Endothelial cell of umbilical vein (primary cell): ENCODE measurements at regions not wholly inside any gene's neighbourhood (a gene's known extent, or its start where the extent isn't known, plus 50 kb on each side); places are given as distances from the start of the nearest gene placed in this dataset.

Experiments
- BruUV-seq: library from RNA; stranded (reverse); fragments of 400-500 nt; replicated peaks from 2 replicates; lab custom pipeline; 2021; lab: Mats Ljungman, UMichigan
- CTCF ChIA-PET: fragments of 300-600, 350-600 bp; sonication (Branson Sonifier 250); formaldehyde crosslinking; loops from one replicate; lab custom pipeline; 2021; ENCODE audit warnings: antibody characterized with exemption, inconsistent platforms; lab: Charles Lee
- POLR2A ChIA-PET: fragments of 300-600, 350-600 bp; sonication (Branson Sonifier 250); formaldehyde crosslinking; loops from one replicate; lab custom pipeline; 2021; ENCODE audit warnings: antibody characterized with exemption, inconsistent platforms; lab: Charles Lee
- DNase-seq: peaks from one replicate; pipeline ENCODE4 v3.0.0-alpha.2; 2011; ENCODE audit warnings: low read depth, low spot score
- FAIRE-seq: peaks from 2 replicates; lab custom pipeline; 2011; peaks lifted over from hg19 to GRCh38; lab: Jason Lieb, UNC
- H2AFZ ChIP-seq: 2 replicates; pipeline ENCODE4 v1.6.0; 2012; ENCODE audit warnings: low read depth, low read length, control low read depth, inconsistent platforms
- H3K27ac ChIP-seq: 2 replicates; pipeline ENCODE4 v1.5.1; 2011; ENCODE audit warnings: low read depth, mild to moderate bottlenecking, control low read depth, low read length, moderate library complexity; ENCODE audit not compliant: insufficient read depth
- H3K27me3 ChIP-seq, 2 experiments: 2 replicates each; pipeline versions ENCODE4 v1.6.0 to v1.6.1; 2011; ENCODE audit warnings: low read length in 2 of 2, mixed read lengths in 1 of 2; ENCODE audit not compliant: control insufficient read depth in 2 of 2, insufficient read depth in 2 of 2
- H3K36me3 ChIP-seq, 2 experiments: 2 replicates in 1 of 2; 3 replicates in 1 of 2; pipeline ENCODE4 v1.5.1; 2011; ENCODE audit warnings: low read length in 2 of 2, mild to moderate bottlenecking in 1 of 2, moderate library complexity in 1 of 2; ENCODE audit not compliant: control insufficient read depth in 2 of 2, insufficient read depth in 2 of 2; ENCODE audit errors: extremely low read depth in 1 of 2
- H3K4me1 ChIP-seq: 3 replicates; pipeline ENCODE4 v1.5.1; 2011; ENCODE audit warnings: mild to moderate bottlenecking, low read length; ENCODE audit not compliant: control insufficient read depth, insufficient read depth; ENCODE audit errors: extremely low read depth
- H3K4me2 ChIP-seq: 2 replicates; pipeline ENCODE4 v1.6.1; 2011; ENCODE audit warnings: low read length, control low read depth, mixed read lengths; ENCODE audit not compliant: insufficient read depth
- H3K4me3 ChIP-seq, 3 experiments: fragments of 200-600 bp in 1 of 3; sonication (generic), shearing (Covaris generic) in 1 of 3; replicated peaks in 1 of 3; 2 replicates each; pipeline ENCODE4 v1.5.1; 2011 to 2016; ENCODE audit warnings: control low read depth in 3 of 3, low read length in 3 of 3, mild to moderate bottlenecking in 2 of 3, inconsistent platforms in 1 of 3, low read depth in 1 of 3, moderate library complexity in 1 of 3; ENCODE audit not compliant: insufficient read depth in 1 of 3
- H3K79me2 ChIP-seq: 2 replicates; pipeline ENCODE4 v1.6.0; 2012; ENCODE audit warnings: low read length, inconsistent platforms; ENCODE audit not compliant: control insufficient read depth, insufficient read depth
- H3K9ac ChIP-seq: replicated peaks from 2 replicates; pipeline ENCODE3; 2011; ENCODE audit warnings: low read length, control low read depth; ENCODE audit not compliant: insufficient read depth; ENCODE audit errors: extremely low read depth
- H3K9me1 ChIP-seq: replicated peaks from 3 replicates; pipeline ENCODE4 v1.6.0; 2011; ENCODE audit warnings: mild to moderate bottlenecking, low read length; ENCODE audit not compliant: control insufficient read depth, insufficient read depth; ENCODE audit errors: extremely low read depth
- H3K9me3 ChIP-seq: replicated peaks from 2 replicates; pipeline ENCODE4 v1.5.1; 2012; ENCODE audit warnings: low read length, inconsistent platforms; ENCODE audit not compliant: control insufficient read depth, insufficient read depth
- H4K20me1 ChIP-seq: replicated peaks from 2 replicates; pipeline ENCODE3; 2011; ENCODE audit warnings: mild to moderate bottlenecking, low read length; ENCODE audit not compliant: control insufficient read depth, insufficient read depth; ENCODE audit errors: extremely low read depth
- EZH2 ChIP-seq: IDR thresholded peaks from 2 replicates; pipeline ENCODE4 v1.6.1; 2012; ENCODE audit warnings: borderline replicate concordance, low read depth, mild to moderate bottlenecking, moderate library complexity, low read length, inconsistent platforms; ENCODE audit not compliant: severe bottlenecking
- FOS ChIP-seq: IDR thresholded peaks from 2 replicates; pipeline ENCODE4 v1.6.1; 2011; ENCODE audit warnings: mild to moderate bottlenecking, low read length, moderate library complexity, borderline replicate concordance; ENCODE audit not compliant: insufficient read depth
- GATA2 ChIP-seq: IDR thresholded peaks from 2 replicates; pipeline ENCODE4 v1.7.0; 2011; ENCODE audit warnings: low read depth, mild to moderate bottlenecking, moderate library complexity, mixed read lengths, low read length; ENCODE audit not compliant: insufficient read length, insufficient read depth
- JUN ChIP-seq: IDR thresholded peaks from 2 replicates; pipeline ENCODE4 v1.6.1; 2011; ENCODE audit warnings: borderline replicate concordance, low read depth; ENCODE audit not compliant: insufficient read length, insufficient read depth
- MAX ChIP-seq: IDR thresholded peaks from 2 replicates; pipeline ENCODE4 v1.6.1; 2011; ENCODE audit not compliant: insufficient read depth, insufficient read length
- MYC ChIP-seq: IDR thresholded peaks from one replicate; pipeline ENCODE4 v1.6.1; 2011; ENCODE audit warnings: mild to moderate bottlenecking, low read depth, low read length
- POLR2A ChIP-seq: IDR thresholded peaks from 2 replicates; pipeline ENCODE4 v1.6.1; 2012; ENCODE audit warnings: low read depth, mild to moderate bottlenecking, control low read depth, low read length
- POLR2AphosphoS5 ChIP-seq: IDR thresholded peaks from 2 replicates; pipeline ENCODE4 v1.6.1; 2012; ENCODE audit warnings: low read depth, mild to moderate bottlenecking, control low read depth, low read length, moderate library complexity; ENCODE audit not compliant: insufficient read depth
- dilution Hi-C: fragments of 300-500 bp; cut with MboI; formaldehyde crosslinking; loops from one replicate; pipeline ENCODE4 v1.15.0; 2019; ENCODE audit warnings: low sequenced_read_pairs; ENCODE audit not compliant: extremely low pct_ligation_motif_present
- intact Hi-C: fragments of 100-400 bp; cut with micrococcal nuclease; formaldehyde crosslinking; loops from one replicate; pipeline ENCODE4 v1.10.0; 2022
- TF ChIP-seq, protein P1 (sequence below), 2 donors: IDR thresholded peaks; 1 replicate in 1 of 2; 2 replicates in 1 of 2; pipeline ENCODE4 v1.5.1; 2011; ENCODE audit warnings: low read length in 2 of 2, mild to moderate bottlenecking in 2 of 2, moderate library complexity in 2 of 2, control low read depth in 1 of 2, inconsistent platforms in 1 of 2, low read depth in 1 of 2; ENCODE audit not compliant: insufficient read depth in 1 of 2; ENCODE audit errors: extremely low read depth in 1 of 2

DNA sequence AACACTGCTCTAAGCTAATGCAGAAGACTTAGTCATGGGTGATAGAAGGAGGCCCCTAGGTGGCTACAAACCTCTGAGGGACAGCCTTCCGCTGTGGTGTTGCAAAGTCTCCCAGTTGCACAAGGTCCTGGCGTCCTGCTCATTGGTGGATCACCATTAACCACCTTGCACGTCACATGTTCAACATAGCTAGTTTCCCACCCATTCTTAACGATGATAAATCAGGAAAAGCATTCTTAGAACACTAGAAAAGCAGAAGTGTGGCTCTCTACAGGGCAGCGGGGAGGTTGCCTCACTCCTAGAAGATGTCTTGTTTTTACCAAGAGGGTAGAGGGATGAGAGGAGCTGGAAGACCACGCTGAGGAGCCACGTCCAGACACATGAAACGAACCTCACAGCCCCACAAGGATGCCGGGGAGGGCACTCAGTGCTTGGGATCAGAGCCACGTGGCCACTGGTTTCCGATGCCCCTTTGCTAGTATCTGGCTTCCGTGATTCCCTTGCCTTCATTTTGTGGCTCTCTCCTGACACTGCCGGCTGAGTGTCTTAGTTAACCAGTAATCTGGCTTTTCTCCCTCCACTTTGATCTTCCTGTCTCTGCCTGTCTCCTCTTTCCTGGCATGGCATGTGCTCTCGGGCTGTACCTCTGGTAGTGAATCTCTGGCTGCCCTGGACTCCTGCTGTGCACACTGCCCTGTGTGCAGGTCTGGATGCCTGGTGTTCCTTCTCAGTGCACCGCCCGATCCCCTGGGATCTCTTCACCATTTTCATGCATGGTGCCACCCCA is 91.4 kb upstream of the NEDD9 start:
- TF ChIP-seq POLR2AphosphoS5 (no peak), MYC (no peak), POLR2A (no peak), GATA2 (no peak), MAX (no peak), EZH2 (no peak), JUN (no peak), FOS (no peak)
- TF ChIP-seq, protein P1, sequence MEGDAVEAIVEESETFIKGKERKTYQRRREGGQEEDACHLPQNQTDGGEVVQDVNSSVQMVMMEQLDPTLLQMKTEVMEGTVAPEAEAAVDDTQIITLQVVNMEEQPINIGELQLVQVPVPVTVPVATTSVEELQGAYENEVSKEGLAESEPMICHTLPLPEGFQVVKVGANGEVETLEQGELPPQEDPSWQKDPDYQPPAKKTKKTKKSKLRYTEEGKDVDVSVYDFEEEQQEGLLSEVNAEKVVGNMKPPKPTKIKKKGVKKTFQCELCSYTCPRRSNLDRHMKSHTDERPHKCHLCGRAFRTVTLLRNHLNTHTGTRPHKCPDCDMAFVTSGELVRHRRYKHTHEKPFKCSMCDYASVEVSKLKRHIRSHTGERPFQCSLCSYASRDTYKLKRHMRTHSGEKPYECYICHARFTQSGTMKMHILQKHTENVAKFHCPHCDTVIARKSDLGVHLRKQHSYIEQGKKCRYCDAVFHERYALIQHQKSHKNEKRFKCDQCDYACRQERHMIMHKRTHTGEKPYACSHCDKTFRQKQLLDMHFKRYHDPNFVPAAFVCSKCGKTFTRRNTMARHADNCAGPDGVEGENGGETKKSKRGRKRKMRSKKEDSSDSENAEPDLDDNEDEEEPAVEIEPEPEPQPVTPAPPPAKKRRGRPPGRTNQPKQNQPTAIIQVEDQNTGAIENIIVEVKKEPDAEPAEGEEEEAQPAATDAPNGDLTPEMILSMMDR (IDR thresholded peaks at IDR 0.05; ENCODE audit: extremely low read depth in 1 of 2, insufficient read depth in 1 of 2, low read depth in 1 of 2, low read length in 2 of 2) = no peak
- no peak overlapping the region for H3K4me2 ChIP-seq
- ChIA-PET CTCF (no interaction called here), POLR2A (no interaction called here)
- H3K9me1 ChIP-seq = no peaks in the 10 kb centered on the region
- H3K4me3 ChIP-seq = no peak overlapping the region
- no peak overlapping the region for H3K27ac ChIP-seq
- dilution Hi-C loops (no loop called here), intact Hi-C loops (no loop called here)
- peaks cover 5% of the 10 kb centered on the region for H3K4me1 ChIP-seq
- H3K79me2 ChIP-seq = no peaks in the 10 kb centered on the region
- H2AFZ ChIP-seq = no peak overlapping the region
- H3K9ac ChIP-seq = no peak overlapping the region
- no peaks in the 10 kb centered on the region for H4K20me1 ChIP-seq
- FAIRE-seq (no peak), DNase-seq (no peak)
- H3K36me3 ChIP-seq = no peaks in the 10 kb centered on the region
- H3K9me3 ChIP-seq = no peaks in the 10 kb centered on the region
- no peaks in the 10 kb centered on the region for H3K27me3 ChIP-seq
- no TSS peak for BruUV-seq
